Natural killer cell treated with Interleukin-12 subunit alpha and Interleukin-12 subunit beta and Interleukin-15 and Interleukin-18, amount 100 ng/mL, for 72 hours (primary cell): ENCODE measurements at regions not wholly inside any gene's neighbourhood (a gene's known extent, or its start where the extent isn't known, plus 50 kb on each side); places are given as distances from the start of the nearest gene placed in this dataset.
"Not testable (repeated sequence)": the region's sequence is repeated elsewhere in the genome, so short reads cannot be mapped to it uniquely, and the experiment has no call there.

Experiments
- ATAC-seq, 2 donors: fragments of 150-1000 bp; cut with Tn5 transposase in 1 of 2; sonication (Bioruptor Pico), chemical (Tn5 transposase) in 1 of 2; 2 replicates each; pipeline ENCODE4 v1.10.0; 2021
- DNase-seq: peaks from one replicate; pipeline ENCODE4 v3.0.0; 2022; ENCODE audit warnings: low spot score
- H3K27ac Mint-ChIP-seq, 2 donors: 1 replicate in 1 of 2; 2 replicates in 1 of 2; pipeline ENCODE4 v1.8.0; 2022; ENCODE audit warnings: mixed read lengths in 2 of 2, mild to moderate bottlenecking in 1 of 2, moderate library complexity in 1 of 2
- H3K27me3 Mint-ChIP-seq, 2 donors: 1 replicate in 1 of 2; 2 replicates in 1 of 2; pipeline ENCODE4 v1.8.0; 2022; ENCODE audit warnings: mixed read lengths in 2 of 2
- H3K36me3 Mint-ChIP-seq: one replicate; pipeline ENCODE4 v1.8.0; 2022; ENCODE audit warnings: mixed read lengths
- H3K4me1 Mint-ChIP-seq, 2 donors: 1 replicate in 1 of 2; 2 replicates in 1 of 2; pipeline ENCODE4 v1.8.0; 2022; ENCODE audit warnings: low read depth in 2 of 2, mixed read lengths in 2 of 2, mild to moderate bottlenecking in 1 of 2
- H3K4me3 Mint-ChIP-seq: one replicate; pipeline ENCODE4 v1.8.0; 2022; ENCODE audit warnings: mixed read lengths
- H3K9me3 Mint-ChIP-seq: 2 replicates; pipeline ENCODE4 v1.8.0; 2022; ENCODE audit warnings: mixed read lengths

DNA sequence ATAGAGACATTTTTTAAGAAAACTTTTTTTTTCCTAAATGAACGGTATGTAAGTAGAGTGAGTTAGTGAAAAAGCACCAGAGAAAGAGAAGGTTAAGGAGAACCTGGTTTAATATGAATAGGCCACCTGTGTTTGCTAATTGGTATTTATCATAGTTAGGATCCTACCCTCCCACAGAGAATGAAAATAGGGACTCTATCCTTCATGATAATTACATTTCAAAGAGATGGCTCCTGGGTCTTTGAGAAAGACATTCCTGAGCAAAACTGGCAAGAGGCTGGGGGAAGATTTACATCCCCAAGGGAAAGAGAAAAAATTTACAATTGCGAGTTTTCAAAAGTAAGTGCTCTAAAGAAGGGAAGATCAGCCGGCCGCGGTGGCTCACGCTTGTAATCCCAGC is 1284.5 kb downstream of the SLITRK1 start:
- H3K36me3 Mint-ChIP-seq, result peaks cover 9% of the 10 kb centered on the region
- DNase-seq, result no peak
- H3K27me3 Mint-ChIP-seq, result no peaks in the 10 kb centered on the region
- no peak overlapping the region for H3K27ac Mint-ChIP-seq
- H3K4me1 Mint-ChIP-seq, result no peaks in the 10 kb centered on the region
- no peak for ATAC-seq
- H3K9me3 Mint-ChIP-seq, result peaks cover under 1% of the 10 kb centered on the region
- no peak overlapping the region for H3K4me3 Mint-ChIP-seq

DNA sequence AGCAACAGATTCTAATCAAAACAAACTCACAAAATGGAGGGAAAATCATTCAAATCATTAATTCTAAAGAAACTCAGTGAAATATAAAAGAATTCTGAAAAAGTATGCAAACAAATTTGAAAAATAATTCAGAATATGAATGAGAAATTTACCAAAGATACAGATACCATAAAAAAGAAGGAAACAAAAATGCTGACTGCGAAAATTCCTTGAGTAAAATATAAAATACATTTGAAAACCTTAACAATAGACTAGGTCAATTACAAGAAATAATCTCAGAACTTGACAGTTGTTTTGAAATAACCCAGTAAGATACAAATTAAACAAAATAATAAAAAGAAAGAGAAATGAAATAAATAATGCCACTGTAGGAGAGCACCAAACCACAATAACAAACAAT is 1289.0 kb downstream of the SLITRK1 start:
- DNase-seq (no peak), ATAC-seq (no peak)
- H3K4me3 Mint-ChIP-seq, result no peak overlapping the region
- H3K4me1 Mint-ChIP-seq, result no peaks in the 10 kb centered on the region
- H3K9me3 Mint-ChIP-seq, result peaks cover 10% of the 10 kb centered on the region
- H3K36me3 Mint-ChIP-seq, result peaks cover 10% of the 10 kb centered on the region
- no peak overlapping the region for H3K27ac Mint-ChIP-seq
- H3K27me3 Mint-ChIP-seq, result no peaks in the 10 kb centered on the region

DNA sequence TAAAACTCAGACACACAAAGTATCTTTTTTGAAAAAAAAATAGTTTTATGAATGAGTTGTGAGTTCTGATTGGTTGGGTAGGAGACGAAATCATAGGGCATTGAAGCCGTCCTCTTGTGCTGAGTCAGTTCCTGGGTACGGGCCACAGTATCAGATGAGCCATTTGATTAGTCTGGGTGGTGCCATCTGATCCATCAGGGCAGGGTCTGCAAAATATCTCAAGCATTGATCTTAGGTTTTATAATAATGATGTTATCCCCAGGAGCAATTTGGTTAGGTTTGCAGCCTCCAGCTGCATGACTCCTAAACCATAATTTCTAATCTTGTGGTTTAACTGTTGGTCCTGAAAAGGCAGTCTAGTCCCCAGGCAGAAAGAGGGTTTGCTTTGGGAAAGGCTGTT is 1310.6 kb downstream of the SLITRK1 start:
- no peak overlapping the region for H3K27ac Mint-ChIP-seq

DNA sequence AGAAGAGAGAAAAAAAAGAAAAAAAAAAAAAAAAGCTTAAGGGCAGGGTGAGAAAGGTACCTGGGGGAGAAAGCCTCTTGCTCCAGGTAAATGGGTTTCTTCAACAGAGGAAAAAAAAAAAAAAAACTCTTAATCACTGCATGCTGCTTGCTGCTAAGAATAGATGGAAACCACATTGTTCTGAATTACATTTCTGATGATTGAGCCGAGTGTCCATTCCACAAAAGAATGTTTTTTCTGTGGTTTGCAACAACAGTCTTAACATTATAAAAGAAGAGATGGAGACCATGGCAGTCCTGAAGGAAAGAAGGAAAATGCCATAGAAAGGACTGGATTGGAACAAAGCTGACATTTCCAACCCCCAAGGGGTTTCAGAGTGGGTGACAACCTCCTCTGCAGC is 1312.7 kb downstream of the SLITRK1 start:
- DNase-seq, result no peak
- Mint-ChIP-seq H3K27ac (no peak overlapping the region), H3K36me3 (peaks cover 4% of the 10 kb centered on the region), H3K4me1 (no peaks in the 10 kb centered on the region), H3K27me3 (no peaks in the 10 kb centered on the region), H3K4me3 (no peak overlapping the region), H3K9me3 (peaks cover 16% of the 10 kb centered on the region)
- ATAC-seq, result no peak

More for the DNA sequence above, 1310.6 kb downstream of the SLITRK1 start:
- no peak overlapping the region for H3K4me3 Mint-ChIP-seq
- no peaks in the 10 kb centered on the region for H3K27me3 Mint-ChIP-seq
- peaks cover 11% of the 10 kb centered on the region for H3K36me3 Mint-ChIP-seq
- H3K9me3 Mint-ChIP-seq, result peaks cover 22% of the 10 kb centered on the region
- no peaks in the 10 kb centered on the region for H3K4me1 Mint-ChIP-seq
- ATAC-seq (no peak), DNase-seq (no peak)

DNA sequence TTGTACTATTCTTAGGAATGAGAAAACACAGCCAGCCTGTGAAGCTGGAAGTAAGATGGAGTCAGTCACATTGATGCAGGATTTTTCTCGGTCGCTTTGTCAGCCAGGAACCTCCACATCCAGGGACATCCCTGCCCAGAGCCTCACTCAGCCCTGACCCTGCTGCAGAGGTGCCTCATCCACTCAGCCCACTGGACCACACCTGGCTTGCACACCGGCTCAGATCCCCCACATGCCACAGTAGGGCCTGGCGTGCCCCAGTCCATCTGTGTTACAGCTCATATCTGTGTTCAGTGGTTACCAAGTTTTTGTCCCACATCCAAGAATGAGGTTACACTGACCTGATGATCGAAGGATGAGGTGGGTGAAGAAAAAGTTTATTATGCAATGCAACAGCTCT is 1315.4 kb downstream of the SLITRK1 start:
- Mint-ChIP-seq H3K27ac (no peak overlapping the region), H3K36me3 (peaks cover 4% of the 10 kb centered on the region), H3K27me3 (no peaks in the 10 kb centered on the region), H3K4me1 (no peaks in the 10 kb centered on the region), H3K4me3 (no peak overlapping the region), H3K9me3 (peaks cover 13% of the 10 kb centered on the region)
- DNase-seq (no peak), ATAC-seq (no peak)

DNA sequence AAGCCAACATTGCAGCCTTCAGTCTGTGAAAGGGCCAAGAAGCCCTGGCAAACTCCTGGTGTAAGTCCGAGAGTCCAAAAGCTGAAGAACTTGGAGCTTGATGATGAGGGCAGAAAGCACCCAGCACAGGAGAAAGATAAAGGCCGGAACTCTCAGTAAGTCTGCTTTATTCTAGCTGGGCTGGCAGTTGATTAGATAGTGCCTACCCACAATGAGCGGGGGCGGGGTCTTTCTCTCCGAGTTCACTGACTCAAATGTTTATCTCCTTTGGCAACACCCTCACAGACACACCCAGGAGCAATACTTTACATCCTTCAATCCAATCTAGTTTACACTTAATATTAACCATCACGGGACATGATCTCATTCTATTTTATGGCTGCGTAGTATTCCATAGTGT is 1317.1 kb downstream of the SLITRK1 start:
- H3K36me3 Mint-ChIP-seq, result peaks cover 4% of the 10 kb centered on the region
- no peaks in the 10 kb centered on the region for H3K4me1 Mint-ChIP-seq
- H3K9me3 Mint-ChIP-seq, result peaks cover 10% of the 10 kb centered on the region
- ATAC-seq (no peak), DNase-seq (no peak)
- H3K4me3 Mint-ChIP-seq, result no peak overlapping the region
- H3K27me3 Mint-ChIP-seq, result no peaks in the 10 kb centered on the region
- no peak overlapping the region for H3K27ac Mint-ChIP-seq

DNA sequence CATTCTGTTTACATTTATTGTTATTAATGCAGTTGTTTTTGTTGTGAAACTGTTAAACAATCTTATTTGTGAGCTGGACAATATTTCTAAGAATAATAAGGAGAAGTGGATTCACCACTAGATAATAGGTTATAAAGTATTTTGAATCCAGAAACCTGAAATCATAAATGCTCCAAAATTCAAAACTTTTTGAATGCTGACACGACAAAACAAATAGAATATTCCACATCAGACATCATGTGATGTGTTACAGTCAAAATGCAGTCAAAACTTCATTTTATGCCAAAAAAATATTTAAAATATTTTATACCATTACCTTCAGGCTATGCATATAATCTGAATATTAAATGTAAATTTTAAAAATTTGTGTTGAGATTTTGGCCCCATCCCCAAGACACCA is 1321.4 kb downstream of the SLITRK1 start:
- Mint-ChIP-seq H3K4me3 (no peak overlapping the region), H3K4me1 (no peaks in the 10 kb centered on the region), H3K27me3 (no peaks in the 10 kb centered on the region), H3K27ac (no peak overlapping the region), H3K36me3 (no peaks in the 10 kb centered on the region), H3K9me3 (peaks cover 4% of the 10 kb centered on the region)
- ATAC-seq (no peak), DNase-seq (no peak)

DNA sequence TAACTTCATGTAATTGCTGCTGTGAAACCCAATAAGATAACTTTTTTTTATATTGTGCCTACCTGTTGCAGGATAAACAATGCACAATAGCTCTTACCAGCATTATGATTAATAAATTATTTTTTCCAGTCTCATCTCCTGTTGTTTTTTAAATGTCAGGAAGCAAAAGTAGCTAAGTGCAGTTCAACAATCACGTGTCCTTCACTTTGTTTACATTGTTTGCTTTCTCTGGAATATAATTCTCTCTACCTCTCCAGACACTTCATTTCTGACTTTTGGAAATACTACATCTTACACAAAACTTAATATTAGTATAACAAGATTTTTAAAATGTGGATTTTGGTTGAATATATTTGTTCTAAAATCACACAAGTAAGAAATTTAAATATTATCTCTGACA is 1359.4 kb downstream of the SLITRK1 start:
- no peak overlapping the region for H3K27ac Mint-ChIP-seq
- H3K9me3 Mint-ChIP-seq, result peaks cover 7% of the 10 kb centered on the region
- no peak for ATAC-seq
- no peaks in the 10 kb centered on the region for H3K4me1 Mint-ChIP-seq
- no peaks in the 10 kb centered on the region for H3K36me3 Mint-ChIP-seq
- no peaks in the 10 kb centered on the region for H3K27me3 Mint-ChIP-seq
- H3K4me3 Mint-ChIP-seq, result no peak overlapping the region
- DNase-seq, result no peak

DNA sequence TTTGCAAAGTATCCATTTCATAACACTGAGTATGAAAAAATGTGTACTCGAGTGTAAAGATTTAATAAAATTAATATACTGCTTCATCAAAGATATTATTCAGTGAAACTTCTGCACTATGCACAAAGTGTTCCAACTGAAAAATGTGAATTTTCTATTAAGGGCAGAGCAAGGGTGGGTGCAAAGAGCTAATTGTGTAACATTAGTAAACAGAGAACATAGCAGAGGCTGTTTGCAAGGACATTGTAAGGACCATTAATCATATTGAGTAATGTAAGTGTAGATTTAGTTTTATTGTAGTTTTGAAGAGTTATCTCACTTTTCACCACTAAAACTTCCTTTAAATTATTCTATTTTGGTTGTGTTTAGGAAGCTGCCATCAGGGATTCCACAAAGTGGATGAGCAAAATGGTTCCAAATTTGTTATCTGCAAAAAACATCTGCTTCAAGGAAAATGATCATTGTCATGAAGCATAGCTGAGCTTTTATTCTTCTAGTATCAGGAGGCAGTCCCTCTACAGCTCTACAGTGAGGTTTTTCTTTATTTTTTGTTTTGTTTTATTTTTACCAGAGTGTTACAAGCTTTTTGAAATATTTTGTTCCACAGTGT is 1375.4 kb downstream of the SLITRK1 start:
- no peaks in the 10 kb centered on the region for H3K36me3 Mint-ChIP-seq
- no peak overlapping the region for H3K4me3 Mint-ChIP-seq
- no peaks in the 10 kb centered on the region for H3K27me3 Mint-ChIP-seq
- no peak for ATAC-seq
- no peaks in the 10 kb centered on the region for H3K4me1 Mint-ChIP-seq
- no peak for DNase-seq
- peaks cover 9% of the 10 kb centered on the region for H3K9me3 Mint-ChIP-seq
- H3K27ac Mint-ChIP-seq, result no peak overlapping the region

DNA sequence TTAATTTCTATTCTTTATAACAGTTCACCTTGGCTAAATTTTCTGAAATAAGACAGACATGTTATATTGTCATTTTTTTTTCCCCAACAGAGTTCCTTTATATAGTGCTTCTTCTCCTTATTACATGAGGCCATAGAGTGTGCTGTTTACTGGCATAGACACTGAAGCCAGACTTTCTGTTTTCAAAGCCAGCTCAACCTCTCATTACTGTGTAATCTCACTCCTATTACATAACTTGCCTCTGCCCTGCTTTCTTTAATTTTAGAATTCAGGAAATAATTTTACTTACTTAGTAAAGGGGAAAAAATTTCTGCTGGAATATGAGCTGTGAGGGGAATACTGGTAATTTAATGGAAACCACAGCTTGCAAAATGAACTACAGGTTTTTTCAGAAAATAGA is 1380.4 kb downstream of the SLITRK1 start:
- Mint-ChIP-seq H3K27me3 (no peaks in the 10 kb centered on the region), H3K27ac (no peak overlapping the region), H3K4me3 (no peak overlapping the region), H3K36me3 (no peaks in the 10 kb centered on the region), H3K9me3 (peaks cover 3% of the 10 kb centered on the region), H3K4me1 (no peaks in the 10 kb centered on the region)
- no peak for DNase-seq
- ATAC-seq, result no peak

DNA sequence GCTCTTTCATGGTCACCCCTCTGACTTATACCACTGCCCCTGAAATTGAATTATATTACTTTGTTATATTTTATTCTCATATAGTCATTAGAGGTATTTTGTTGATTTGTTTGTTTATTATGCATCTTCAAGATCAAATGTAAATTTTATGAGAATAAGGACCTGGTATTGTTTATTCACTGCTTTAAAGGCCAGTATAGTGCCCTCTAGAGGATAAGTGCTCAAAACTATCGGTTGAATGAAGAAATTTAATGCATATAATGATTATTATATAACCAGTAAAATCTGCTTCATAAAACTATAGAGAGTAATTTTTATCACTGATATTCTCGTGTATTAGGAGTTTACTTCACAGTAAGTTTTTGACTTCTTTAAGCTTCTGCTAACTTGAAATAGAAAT is 1401.9 kb downstream of the SLITRK1 start:
- Mint-ChIP-seq H3K27me3 (no peaks in the 10 kb centered on the region), H3K36me3 (no peaks in the 10 kb centered on the region), H3K4me1 (no peaks in the 10 kb centered on the region), H3K9me3 (peaks cover 40% of the 10 kb centered on the region), H3K27ac (no peak overlapping the region), H3K4me3 (no peak overlapping the region)
- ATAC-seq (no peak), DNase-seq (no peak)

DNA sequence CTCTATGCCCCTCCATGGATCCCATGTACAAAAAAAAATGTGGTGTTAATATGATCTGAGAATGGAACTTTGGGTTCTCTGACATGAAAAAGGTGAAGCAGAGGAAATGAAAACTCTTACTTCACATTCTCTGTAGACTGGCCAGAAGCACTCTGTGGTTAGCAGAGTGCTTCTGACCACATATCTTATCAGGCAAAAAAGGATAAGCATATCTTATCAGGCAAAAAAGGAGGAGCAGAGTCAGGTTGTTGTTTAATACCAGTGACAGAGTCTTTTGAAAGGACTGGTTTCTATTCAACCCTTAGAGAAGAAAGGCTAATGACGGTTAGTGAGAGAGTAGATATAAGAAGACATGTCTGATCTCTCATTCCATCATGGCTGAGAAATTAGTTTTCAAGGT is 1404.8 kb downstream of the SLITRK1 start:
- Mint-ChIP-seq H3K4me3 (no peak overlapping the region), H3K4me1 (no peaks in the 10 kb centered on the region), H3K9me3 (peaks cover 32% of the 10 kb centered on the region), H3K27me3 (no peaks in the 10 kb centered on the region), H3K27ac (no peak overlapping the region), H3K36me3 (no peaks in the 10 kb centered on the region)
- DNase-seq, result no peak
- no peak for ATAC-seq

DNA sequence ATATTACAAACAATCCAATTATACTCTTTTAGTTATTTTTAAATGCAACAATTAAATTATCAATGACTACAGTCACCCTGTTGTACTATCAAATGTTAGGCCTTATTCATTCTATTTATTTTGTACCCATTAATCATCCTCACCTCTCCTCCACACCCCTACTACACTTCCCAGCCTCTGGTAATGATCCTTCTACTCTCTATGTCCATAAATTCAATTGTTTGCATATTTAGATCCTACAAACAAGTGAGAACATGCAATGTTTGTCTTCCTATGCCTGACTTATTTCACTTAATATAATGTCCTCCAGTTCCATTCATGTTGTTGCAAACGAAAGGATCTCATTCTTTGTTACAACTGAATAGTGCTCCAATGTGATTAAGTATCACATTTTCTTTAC is 1414.6 kb downstream of the SLITRK1 start:
- Mint-ChIP-seq H3K27me3 (no peaks in the 10 kb centered on the region), H3K36me3 (peaks cover 4% of the 10 kb centered on the region), H3K27ac (no peak overlapping the region), H3K4me1 (no peaks in the 10 kb centered on the region), H3K9me3 (peaks cover 13% of the 10 kb centered on the region), H3K4me3 (no peak overlapping the region)
- DNase-seq (no peak), ATAC-seq (no peak)

DNA sequence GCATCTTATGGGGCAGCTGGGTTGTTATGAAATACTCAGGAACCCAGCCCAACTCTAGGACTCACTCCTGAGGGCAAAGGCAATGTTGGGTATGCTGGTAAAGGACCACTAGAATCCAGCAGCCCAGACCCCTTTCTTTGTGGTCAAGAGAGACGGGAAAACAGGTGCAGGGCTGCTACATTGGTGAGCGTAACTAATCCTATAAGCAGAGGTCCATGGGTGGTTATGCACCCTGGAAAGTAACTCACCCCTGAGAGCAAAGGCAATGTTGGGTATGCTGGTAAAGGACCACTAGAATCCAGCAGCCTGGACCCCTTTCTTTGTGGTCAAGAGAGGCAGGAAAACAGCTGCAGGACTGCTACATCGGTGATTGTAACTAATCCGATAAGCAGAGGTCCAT is 1422.7 kb downstream of the SLITRK1 start:
- not testable (repeated sequence) for H3K27ac Mint-ChIP-seq, H3K4me1 Mint-ChIP-seq, H3K4me3 Mint-ChIP-seq, ATAC-seq, H3K27me3 Mint-ChIP-seq, DNase-seq
- Mint-ChIP-seq H3K9me3 (peaks cover 15% of the 10 kb centered on the region), H3K36me3 (peaks cover 15% of the 10 kb centered on the region)

DNA sequence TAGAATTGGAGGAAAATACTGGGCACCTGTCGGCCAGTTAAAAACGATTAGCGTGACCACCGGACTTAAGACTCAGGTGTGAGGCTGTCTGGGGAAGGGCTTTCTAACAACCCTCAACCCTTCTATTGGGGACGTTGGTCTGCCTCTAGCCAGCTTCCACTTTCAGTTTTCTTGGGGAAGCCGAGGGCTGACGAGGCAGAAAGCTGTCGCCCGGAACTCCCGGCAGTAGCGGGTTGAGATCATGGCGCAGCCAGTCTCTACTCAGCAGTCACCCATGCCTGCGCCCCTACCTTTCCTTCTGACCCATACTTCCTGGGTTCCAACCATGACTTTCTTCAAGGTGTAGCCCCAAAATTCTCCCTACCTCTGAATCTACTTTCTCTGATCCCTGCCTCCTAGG is 1424.1 kb downstream of the SLITRK1 start:
- H3K36me3 Mint-ChIP-seq, result peaks cover 15% of the 10 kb centered on the region
- no peak overlapping the region for H3K4me3 Mint-ChIP-seq
- DNase-seq (no peak), ATAC-seq (no peak)
- H3K27ac Mint-ChIP-seq, result no peak overlapping the region
- H3K9me3 Mint-ChIP-seq, result peaks cover 20% of the 10 kb centered on the region
- H3K27me3 Mint-ChIP-seq, result no peaks in the 10 kb centered on the region
- no peaks in the 10 kb centered on the region for H3K4me1 Mint-ChIP-seq
